ENCODE measurements at regions not wholly inside any gene's neighbourhood (a gene's known extent, or its start where the extent isn't known, plus 50 kb on each side); places are given as distances from the start of the nearest gene placed in this dataset.
A peak's percentile ranks its signal among the peaks of the same experiment; 100 is the strongest.

DNA sequence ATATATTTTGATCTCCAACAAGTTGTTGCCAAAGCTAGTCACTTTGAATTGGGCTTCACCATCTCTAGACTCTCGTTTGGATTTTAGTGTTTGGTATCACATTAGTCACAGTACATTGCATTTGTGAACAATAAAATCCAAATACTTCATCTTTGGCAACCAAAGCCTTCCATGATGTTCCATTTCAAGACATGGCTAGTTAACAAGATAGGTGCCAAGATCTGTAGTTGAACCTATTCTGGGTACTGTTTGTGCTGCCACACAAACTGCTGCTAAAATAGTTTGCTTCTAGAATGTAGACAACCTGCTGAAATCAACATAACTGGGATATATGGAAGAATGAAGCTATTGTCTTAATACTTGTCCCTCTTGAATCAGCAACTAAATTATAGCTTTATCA is 207.5 kb downstream of the LRRC70 start:
- H3K9me3 ChIP-seq = no peaks in the 10 kb centered on the region
- H3K4me1 ChIP-seq = no peaks in the 10 kb centered on the region
- H3K27ac ChIP-seq = peak overlapping the region in 1 of 4 donors; percentile 40
- intact Hi-C loops (cut with DNase I; ENCODE audit: low total_unique reads) (no loop called here), in situ Hi-C loops (cut with MboI; ENCODE audit: low sequenced_read_pairs in 4 of 4) (loop anchor here in 3 of 4 donors (25.0 kb wide), 1 partner anchor 324 kb away; no protein-coding TSS in a partner anchor)
- ATAC-seq (peak in 1 of 2 donors; percentile 37), DNase-seq (no peak)
- no peaks in the 10 kb centered on the region for H3K27me3 ChIP-seq
- TF ChIP-seq, protein P1, sequence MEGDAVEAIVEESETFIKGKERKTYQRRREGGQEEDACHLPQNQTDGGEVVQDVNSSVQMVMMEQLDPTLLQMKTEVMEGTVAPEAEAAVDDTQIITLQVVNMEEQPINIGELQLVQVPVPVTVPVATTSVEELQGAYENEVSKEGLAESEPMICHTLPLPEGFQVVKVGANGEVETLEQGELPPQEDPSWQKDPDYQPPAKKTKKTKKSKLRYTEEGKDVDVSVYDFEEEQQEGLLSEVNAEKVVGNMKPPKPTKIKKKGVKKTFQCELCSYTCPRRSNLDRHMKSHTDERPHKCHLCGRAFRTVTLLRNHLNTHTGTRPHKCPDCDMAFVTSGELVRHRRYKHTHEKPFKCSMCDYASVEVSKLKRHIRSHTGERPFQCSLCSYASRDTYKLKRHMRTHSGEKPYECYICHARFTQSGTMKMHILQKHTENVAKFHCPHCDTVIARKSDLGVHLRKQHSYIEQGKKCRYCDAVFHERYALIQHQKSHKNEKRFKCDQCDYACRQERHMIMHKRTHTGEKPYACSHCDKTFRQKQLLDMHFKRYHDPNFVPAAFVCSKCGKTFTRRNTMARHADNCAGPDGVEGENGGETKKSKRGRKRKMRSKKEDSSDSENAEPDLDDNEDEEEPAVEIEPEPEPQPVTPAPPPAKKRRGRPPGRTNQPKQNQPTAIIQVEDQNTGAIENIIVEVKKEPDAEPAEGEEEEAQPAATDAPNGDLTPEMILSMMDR (IDR thresholded peaks at IDR 0.05 in 4 of 5, conservative IDR thresholded peaks at IDR 0.05 in 1 of 5) = no peak
- TF ChIP-seq POLR2A (IDR thresholded peaks at IDR 0.05) = no peak
- no peaks in the 10 kb centered on the region for H3K36me3 ChIP-seq
- H3K4me3 ChIP-seq = no peak overlapping the region

DNA sequence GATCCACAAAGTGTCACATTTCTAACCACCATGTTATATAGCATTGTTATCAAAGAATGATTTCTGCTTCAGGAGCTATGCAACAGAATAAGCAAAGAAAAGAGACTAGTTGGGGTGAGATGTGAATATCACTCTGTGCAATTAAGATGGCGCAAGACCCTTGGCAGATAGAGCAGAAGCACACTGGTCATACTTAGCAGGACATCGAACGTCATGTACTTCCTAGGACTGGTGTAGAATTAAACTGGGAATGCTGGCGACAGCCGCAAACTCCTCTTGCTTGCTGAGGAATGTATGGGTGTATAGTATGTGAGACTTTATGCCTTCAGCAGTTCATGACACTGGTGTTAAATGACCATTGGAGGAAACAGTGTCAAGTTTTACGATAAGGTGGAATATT is 207.0 kb downstream of the LRRC70 start:
- no peak for DNase-seq
- peak in 1 of 2 donors; percentile 71 for ATAC-seq
- peak overlapping the region in 1 of 4 donors; percentile 40 for H3K27ac ChIP-seq
- no peaks in the 10 kb centered on the region for H3K27me3 ChIP-seq
- in situ Hi-C loops (cut with MboI; ENCODE audit: low sequenced_read_pairs in 4 of 4) (loop anchor here in 3 of 4 donors (25.0 kb wide), 1 partner anchor 323 kb away; no protein-coding TSS in a partner anchor), intact Hi-C loops (cut with DNase I; ENCODE audit: low total_unique reads) (no loop called here)
- no peak overlapping the region for H3K4me3 ChIP-seq
- no peaks in the 10 kb centered on the region for H3K9me3 ChIP-seq
- no peak for TF ChIP-seq POLR2A (IDR thresholded peaks at IDR 0.05)
- TF ChIP-seq, protein P1 (IDR thresholded peaks at IDR 0.05 in 4 of 5, conservative IDR thresholded peaks at IDR 0.05 in 1 of 5) = no peak
- no peaks in the 10 kb centered on the region for H3K36me3 ChIP-seq
- no peaks in the 10 kb centered on the region for H3K4me1 ChIP-seq

DNA sequence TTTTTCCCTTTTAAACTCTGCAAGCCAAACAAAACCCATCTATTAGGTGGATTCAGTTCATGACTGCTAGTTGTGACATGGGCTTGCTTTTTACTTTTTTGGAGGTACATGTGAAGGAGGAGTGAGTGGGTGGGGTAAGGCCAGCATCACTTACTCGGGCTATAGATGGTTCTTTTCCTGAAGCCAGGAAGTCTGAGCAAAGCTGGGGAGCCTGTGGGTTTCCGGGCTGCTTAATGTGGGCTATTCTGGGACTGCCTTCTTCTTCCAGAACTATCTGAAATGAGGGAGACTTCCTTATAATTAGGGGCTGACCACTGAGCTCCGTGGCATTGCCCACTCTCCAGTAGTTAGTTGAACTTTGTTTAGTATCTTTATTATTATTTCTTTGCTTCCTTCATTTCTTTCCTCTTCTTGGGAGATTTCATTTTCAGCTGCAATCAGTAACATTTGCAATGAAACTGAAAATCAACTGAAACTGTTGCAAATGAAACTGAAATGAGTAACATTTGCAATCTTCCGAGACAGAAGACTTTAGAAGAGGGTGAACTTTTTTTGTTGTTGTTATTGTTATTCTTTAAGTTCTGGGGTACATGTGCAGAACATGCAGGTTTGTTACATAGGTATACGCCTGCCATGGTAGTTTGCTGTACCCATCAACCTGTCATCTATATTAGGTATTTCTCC is 204.9 kb downstream of the LRRC70 start:
- ATAC-seq (no peak), DNase-seq (no peak)
- in situ Hi-C loops (cut with MboI; ENCODE audit: low sequenced_read_pairs in 4 of 4) = loop anchor here in 3 of 4 donors (25.0 kb wide), 1 partner anchor 321 kb away; no protein-coding TSS in a partner anchor
- no peaks in the 10 kb centered on the region for H3K9me3 ChIP-seq
- TF ChIP-seq POLR2A (IDR thresholded peaks at IDR 0.05) = no peak
- TF ChIP-seq, protein P1 (IDR thresholded peaks at IDR 0.05 in 4 of 5, conservative IDR thresholded peaks at IDR 0.05 in 1 of 5) = no peak
- intact Hi-C loops (cut with DNase I; ENCODE audit: low total_unique reads) = no loop called here
- no peak overlapping the region for H3K4me3 ChIP-seq
- H3K27me3 ChIP-seq = no peaks in the 10 kb centered on the region
- H3K36me3 ChIP-seq = no peaks in the 10 kb centered on the region
- H3K27ac ChIP-seq = no peak overlapping the region
- no peaks in the 10 kb centered on the region for H3K4me1 ChIP-seq

DNA sequence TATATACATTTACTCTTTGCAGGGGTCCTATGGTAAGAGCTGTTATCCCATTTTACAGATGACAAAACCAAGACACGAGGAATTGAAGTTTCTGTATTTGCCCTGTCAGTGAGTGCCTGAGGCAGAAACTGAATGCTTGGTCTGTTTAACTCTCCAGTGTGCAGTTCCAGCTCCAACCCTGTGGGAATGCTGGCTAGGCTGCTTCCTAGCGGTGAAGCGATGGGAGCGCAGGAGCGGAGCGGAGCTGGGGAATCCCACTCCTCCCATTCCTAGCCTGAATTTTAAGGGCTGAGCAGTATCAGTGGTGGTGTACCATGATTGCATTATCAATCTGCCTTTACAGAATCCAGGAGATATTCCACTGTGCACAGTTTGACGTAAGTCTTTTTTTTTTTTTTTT is 202.3 kb downstream of the LRRC70 start:
- DNase-seq (no peak), ATAC-seq (no peak)
- H3K9me3 ChIP-seq = no peaks in the 10 kb centered on the region
- TF ChIP-seq, protein P1 (IDR thresholded peaks at IDR 0.05 in 4 of 5, conservative IDR thresholded peaks at IDR 0.05 in 1 of 5) = no peak
- no peak for TF ChIP-seq POLR2A (IDR thresholded peaks at IDR 0.05)
- H3K4me3 ChIP-seq = no peak overlapping the region
- no peaks in the 10 kb centered on the region for H3K36me3 ChIP-seq
- no peak overlapping the region for H3K27ac ChIP-seq
- in situ Hi-C loops (cut with MboI; ENCODE audit: low sequenced_read_pairs in 4 of 4) (loop anchor here in 3 of 4 donors (25.0 kb wide), 1 partner anchor 319 kb away; no protein-coding TSS in a partner anchor), intact Hi-C loops (cut with DNase I; ENCODE audit: low total_unique reads) (no loop called here)
- no peaks in the 10 kb centered on the region for H3K27me3 ChIP-seq
- no peaks in the 10 kb centered on the region for H3K4me1 ChIP-seq
